ENCODE measurements at regions not wholly inside any gene's neighbourhood (a gene's known extent, or its start where the extent isn't known, plus 50 kb on each side); places are given as distances from the start of the nearest gene placed in this dataset.

GRCh38 chr6:113493991-113494390 is 363.2 kb upstream of the MARCKS start:
- TF ChIP-seq STAT1 (IDR thresholded peaks at IDR 0.05; ENCODE audit: unreplicated experiment) (no peak), CTCF (conservative IDR thresholded peaks at IDR 0.05; ENCODE audit: low read depth in 2 of 2) (no peak), CREB1 (CRISPR knock-in tag; IDR thresholded peaks at IDR 0.05; ENCODE audit: low read depth) (no peak)
